ENCODE measurements at regions not wholly inside any gene's neighbourhood (a gene's known extent, or its start where the extent isn't known, plus 50 kb on each side); places are given as distances from the start of the nearest gene placed in this dataset.

- TF ChIP-seq CTCF (IDR thresholded peaks at IDR 0.05) (no peak), POLR2A (IDR thresholded peaks at IDR 0.05) (no peak)
Measured at GRCh38 chr7:41788556-41788955, 85.7 kb upstream of the INHBA start.
